HG03460 (cell line): ENCODE measurements at regions not wholly inside any gene's neighbourhood (a gene's known extent, or its start where the extent isn't known, plus 50 kb on each side); places are given as distances from the start of the nearest gene placed in this dataset.

Source experiments
- ATAC-seq: cut with Tn5 transposase; IDR thresholded peaks from one replicate; pipeline ENCODE4 v1.9.1; 2021; ENCODE audit not compliant: unreplicated experiment

DNA sequence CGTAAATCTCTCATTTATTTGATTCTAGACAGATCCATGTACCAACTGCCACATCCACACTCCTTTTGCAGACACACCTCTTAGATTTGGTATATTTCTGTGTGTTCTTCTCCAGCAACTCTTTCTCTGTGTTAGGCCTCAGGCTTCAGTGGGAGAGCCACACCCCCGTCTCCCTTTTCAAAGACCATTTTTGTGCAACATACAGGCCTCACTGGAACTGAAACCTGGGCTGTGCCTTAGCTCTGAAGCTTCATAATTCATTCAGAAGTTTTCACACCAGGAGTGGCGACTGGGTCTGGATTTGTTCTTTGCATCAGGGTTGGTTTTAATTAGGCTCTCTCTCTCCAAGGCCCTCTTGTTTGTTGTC lies 170.2 kb downstream of the THBS2 start:
- ATAC-seq: no peak

DNA sequence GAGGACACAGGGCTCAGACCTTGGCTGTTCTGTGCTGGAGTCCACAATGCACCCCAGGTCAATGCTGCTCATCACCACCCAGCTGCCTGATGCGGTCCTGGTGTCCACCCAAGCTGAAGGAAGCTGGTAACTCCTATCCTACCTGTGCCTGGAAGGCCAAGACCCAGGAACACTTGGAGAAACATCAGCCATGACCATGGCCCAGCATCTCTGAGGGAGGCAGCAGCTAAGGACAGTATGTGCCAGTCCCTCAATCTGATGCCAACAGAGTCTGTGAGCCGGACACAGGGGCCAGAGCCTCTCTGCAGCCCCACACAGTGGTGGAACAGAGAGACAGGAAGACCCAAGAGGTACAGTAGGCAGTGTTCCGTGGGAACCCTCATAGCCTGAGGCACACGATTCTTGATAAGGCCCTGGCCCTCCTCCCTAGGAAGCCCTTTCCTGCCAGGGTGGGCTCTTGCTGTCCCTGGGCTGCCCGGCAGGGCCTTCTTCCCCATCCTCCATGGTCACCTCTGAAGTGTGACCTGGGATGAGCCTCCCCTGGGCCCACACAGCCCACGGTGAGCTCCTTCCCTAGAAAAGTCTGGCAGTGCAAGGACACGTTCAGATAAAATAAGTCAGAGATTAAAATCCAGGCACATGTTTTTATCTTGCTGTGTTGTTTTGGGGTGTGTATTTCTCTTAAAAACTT lies 170.7 kb downstream of the THBS2 start:
- ATAC-seq: no peak

DNA sequence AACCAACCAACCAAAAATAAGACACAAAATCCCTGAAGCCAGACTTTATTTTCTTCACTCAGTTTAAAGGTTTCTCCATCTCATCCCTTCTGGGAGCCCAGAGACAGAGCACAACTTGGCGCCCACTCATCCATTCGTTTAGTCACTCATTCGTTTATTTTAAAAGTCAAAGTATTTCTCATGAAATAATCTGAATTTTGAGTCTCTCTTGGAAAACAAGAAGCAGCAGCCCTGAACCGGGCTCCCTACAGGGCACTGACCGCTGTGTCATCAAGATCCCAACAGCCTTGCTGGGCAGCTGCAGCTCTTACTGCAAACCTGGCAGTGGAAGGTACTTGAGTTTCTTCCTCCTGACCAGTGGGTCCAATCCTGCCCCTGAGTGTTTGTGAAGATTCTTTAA lies 171.6 kb downstream of the THBS2 start:
- ATAC-seq: no peak

DNA sequence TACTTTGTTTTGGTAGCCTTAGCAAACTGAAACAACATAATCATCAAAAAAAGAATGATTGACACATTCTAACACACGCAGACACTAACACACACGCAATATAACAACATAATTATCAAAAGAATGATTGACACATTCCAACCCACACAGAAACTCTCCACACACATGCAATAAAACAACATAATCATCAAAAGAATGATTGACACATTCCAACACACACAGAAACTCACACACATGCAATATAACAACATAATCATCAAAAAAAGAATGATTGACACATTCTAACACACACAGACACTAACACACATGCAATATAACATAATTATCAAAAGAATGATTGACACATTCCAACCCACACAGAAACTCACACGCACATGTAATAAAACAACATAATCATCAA lies 172.4 kb downstream of the THBS2 start:
- ATAC-seq: no peak

DNA sequence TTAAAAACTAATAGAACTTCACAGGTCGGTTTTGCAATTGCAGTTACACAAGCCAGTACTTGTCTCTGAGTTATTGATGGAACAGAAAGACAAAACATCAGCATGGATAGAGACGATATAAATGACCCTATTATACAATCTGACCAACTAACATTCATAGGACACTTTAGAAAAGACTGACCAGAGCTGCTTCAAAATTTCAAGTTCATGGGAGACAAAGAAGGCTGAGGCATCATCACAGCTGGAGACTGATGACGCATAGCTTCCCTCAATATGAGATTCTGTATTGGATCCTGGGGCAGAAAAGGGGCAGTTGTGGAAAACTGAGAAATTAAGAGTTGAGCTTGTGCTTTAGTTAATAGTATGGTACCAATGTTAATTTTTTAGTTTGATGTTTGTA lies 174.0 kb downstream of the THBS2 start:
- ATAC-seq: no peak

DNA sequence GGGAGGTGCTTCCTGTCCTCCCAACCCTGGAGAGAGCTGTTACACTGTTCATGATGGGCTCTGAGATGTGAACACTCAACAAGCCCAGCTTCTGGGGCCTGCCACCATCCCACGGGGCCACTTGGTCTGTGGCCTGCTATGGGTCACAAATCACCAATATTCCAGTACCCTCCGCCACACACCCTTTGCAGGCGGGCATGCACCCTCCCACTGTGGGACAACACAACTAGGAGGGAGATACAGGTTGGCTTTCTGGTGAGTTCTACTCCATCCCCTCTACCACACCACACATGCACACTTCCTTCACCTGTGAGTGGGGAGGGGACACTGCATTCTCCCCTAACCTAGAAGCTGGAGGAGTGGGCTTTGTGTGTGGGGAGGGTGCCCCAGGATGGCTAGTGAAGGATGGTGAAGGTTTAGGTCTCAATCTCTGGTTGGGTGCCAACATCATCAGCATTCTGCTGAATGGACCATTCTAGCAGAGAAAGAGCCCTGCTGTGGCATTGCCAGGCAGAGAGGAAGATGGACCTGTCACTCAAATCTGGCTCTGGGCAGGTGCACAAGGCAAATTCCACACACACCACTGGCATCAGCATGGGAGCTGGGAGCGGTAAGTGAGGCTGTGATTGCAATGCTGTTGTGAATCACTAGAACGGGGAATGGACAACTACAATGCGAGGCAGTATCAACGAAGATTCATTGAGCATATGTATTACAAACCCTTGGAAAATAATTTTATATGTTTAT lies 175.1 kb downstream of the THBS2 start:
- no peak for ATAC-seq

DNA sequence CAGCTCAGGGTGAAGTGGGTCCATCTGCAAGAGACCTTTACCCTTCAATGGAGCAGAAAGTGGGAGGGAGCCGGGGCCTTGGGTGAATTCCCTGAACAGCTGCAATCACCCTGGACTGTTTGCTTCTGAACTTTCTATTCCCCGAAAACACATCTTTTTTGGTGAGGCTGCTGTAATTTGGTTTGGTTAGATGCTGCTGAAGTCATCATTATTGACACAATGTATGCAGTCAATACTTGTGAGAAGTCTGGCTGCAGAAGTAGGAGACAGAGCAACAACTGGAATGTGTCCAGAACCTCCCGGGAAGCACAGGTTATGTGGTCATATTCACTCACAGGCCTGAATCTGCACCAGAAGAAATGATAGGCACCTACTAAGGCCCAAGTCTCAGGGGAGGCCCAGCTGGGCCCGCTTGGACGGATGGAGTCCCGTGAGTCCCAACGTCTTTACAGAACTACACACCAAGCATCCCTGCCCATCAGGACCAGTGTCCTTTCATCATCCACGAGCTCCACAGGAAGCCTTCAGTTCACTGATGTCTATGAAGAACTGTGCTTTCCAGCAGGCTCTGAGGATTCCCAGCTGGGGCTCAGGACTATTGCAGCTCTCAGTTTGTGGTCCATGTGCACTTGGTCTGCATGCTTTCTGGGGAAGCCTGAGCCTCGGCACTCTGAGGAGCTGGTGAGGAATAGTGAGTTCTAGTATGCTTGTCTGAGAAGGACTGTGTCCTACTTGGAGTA lies 177.6 kb downstream of the THBS2 start:
- no peak for ATAC-seq

DNA sequence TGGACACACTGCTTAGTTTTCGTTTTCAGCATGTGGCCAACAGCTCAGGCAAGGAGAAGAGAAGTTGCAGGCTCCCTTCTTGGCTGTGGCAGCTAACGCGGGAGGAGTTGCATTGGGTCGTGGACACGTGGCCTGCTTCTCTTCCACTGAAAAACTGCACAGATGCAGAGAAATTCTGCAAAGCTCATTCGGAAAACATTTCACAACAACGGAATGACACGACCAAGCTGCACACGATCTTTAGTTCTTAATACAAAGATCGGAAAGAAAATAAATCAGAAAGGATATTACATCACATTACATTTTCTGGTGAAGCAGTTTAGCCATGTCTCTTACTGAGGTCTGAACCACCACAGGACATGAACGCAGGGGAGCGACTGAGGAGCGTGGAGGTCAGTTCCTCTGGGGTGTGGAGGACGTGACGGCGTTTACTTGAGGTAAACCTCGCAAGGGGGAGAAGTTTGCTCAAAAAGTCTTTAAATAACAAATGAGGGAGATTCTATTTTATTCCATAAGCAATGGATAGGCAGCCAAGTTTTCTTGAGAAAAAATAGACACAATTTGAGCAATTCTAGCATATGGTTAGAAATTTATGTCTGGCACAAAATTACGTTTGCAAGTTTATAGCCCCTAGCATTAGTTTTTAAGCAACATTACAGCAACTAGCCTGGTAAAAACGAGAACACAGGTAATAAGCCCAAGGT lies 178.3 kb downstream of the THBS2 start:
- no peak for ATAC-seq

DNA sequence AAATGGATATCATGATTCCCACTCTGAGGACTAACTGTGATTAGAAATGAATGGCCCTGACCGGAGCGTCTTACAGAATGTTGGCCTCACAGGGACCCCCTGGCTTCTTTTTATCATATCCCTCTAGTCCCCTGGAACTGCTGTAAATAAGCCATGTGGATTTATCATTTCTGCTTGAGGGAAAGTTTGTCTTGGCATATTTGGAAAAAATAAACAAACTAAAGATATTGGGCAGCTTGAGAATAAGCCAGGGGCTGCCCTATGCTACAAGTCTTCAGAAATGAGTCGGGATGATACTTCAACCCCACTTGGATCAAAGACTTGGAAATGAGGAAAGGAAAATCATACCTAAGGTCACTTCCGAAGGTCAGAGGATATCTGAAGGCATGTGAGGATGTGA lies 179.1 kb downstream of the THBS2 start:
- ATAC-seq: no peak

DNA sequence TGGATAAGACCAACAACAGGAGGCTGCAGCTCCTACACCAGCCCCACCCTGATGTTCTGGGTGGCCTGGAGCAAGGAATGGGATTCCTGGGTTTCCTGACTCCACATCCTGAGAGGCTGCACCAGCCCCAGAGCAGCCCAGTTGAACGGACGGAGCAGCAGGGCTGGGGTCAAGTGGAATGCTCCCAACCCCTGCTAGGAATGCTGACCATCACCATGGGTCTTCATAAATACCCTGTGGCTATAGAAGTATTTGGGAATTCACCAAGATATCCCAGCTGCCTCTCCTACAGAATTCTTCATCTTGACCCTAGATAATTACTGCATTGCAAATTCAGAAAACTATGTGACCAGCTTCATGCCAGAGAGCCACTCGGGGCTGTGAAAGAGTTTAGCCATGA lies 180.3 kb downstream of the THBS2 start:
- ATAC-seq: no peak

DNA sequence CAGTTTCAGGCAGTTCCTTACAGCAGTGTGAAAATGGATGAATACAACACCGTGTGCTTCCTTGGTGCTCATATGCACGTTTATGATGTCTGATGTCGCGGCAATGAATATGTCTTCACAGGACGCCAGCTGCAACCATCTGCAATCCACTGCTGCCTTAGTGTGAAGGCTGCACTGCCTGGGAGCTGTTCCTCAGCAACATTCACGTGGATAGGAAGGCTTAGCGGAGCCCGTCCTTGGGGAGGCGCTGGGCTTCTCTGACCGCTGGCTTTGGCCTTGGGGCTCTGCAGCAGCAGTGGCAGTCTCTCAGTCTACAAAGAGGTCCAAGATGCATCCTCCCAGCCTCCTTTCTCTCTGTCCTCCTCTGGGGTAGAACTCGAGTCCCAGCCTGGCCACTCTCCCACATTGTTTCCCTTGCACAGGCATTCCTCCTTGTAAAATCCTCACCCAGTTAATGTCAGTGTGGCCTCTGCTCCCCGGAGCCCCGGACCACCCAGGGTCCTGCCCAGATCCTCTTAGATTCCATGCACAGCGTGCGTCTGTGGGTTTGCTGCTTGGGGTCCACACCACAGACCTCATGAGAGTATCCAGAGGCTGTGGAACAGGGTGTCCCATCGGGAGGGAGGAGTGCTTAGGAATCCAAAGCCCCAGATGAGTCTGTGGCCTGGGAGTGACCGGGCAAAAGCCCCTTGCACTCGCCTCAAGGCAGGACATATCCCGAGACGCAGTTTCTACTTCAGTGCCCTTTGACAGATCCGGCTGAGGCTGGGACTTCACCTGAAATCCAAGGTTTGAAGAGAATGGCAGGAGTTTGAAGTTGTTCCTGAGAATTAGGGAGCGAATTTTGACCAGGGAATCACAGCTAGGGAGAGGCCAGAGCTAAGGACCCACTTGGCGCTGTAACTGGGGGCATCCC lies 181.3 kb downstream of the THBS2 start:
- no peak for ATAC-seq

DNA sequence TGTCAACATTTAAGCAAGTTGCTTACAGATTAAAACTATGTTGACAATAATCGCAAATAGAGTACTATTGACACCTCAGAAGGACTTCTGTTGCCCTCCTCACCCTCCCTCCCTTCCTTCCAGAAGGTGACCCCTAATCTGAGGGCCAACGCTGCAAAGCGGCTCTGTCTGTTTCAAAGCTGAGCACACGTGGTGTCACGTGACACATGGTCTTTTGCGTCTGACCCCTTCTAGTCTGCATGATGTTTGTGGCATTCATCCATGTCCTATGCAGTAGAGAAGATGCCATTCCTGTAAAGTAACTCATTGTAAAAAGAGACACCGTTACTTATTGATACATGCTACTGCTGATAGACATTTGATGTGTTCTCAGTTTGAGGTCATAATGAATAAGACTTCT lies 182.3 kb downstream of the THBS2 start:
- no peak for ATAC-seq

DNA sequence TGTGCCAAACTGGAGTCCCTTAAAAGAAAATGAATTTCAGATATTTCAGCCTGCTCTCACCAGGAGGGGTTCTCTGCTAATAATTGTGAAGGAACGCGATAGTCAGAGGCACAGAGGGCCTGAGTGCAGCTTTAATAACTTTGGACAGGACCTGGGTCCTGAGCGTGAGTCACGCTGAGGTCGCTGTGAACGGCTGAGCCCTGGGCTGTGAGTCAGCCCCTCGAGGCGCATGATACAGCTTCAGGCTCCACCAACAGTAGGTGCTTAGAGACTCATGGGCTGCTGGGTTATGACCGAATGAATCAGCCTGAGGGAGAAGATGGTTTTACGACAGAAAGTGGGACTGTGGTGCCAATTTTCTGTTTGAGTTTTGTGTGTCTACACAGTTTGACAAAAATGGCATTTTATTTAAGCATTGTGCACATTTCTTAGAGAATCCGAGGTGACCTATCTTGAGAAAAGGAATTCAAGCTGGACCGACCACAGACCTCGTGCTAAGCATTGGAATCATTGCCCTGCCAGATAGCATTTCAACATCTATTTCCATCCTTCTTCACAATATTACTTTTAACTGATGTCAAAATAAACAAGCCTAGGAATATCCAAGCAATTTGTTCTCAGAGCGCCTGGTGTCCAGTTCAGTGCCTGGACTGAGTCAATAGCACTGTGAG lies 183.0 kb downstream of the THBS2 start:
- no peak for ATAC-seq

DNA sequence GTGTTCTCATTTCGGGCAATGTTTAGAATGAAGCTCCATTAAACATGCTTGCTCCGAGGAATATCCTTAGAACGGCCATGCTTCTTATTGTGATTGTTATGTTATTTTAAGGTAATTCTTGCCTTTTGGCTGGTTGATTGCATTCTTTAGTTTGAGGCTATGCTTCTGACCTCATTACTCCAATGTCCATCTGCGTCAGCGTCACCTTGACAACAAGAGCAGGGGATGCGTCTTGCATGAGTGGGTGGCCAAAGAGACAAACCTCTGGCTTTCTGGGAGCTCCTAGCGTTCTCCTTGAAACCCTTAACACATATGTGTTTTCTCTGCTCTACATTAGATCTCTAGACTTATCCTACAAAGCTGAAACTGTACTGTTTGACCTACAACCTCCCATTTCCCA lies 184.3 kb downstream of the THBS2 start:
- no peak for ATAC-seq

DNA sequence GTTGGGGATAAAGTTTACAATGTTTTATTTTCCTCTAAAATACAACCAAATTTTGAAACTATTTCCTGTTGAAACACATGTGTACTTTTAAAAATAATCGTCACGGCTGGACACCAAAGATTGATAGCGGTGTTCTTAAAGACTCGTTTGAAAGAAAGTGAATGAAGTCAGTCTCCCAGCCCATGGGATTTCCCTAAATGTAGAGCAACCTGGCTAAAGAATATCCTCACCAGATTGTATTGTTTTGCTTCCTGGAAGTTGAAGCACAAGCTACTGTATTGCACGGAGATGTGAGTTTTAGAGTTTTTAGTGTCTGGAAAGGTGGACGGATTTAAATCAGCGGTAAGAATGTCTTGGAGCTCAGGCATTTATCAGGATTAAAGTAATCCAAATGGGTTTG lies 189.5 kb downstream of the THBS2 start:
- no peak for ATAC-seq

DNA sequence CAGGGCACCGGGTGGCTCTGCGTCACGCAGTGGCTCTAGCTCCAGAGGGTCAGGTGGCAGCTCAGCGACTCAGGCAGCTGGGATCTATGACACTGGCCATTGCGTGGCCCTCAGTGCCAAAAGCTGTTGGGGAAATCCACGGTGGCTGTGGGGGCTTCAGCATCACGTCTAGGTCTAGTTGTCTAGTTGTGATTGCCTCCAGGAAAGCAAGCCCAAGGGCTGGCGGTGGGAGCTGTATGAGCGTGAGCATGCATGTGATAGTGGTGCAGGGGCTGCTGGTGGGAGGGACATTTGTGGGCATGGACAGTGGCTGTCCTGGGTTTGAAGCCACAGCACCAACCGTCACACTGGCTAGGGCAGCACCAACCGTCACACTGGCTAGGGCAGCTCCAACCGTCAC lies 191.4 kb downstream of the THBS2 start:
- no peak for ATAC-seq

DNA sequence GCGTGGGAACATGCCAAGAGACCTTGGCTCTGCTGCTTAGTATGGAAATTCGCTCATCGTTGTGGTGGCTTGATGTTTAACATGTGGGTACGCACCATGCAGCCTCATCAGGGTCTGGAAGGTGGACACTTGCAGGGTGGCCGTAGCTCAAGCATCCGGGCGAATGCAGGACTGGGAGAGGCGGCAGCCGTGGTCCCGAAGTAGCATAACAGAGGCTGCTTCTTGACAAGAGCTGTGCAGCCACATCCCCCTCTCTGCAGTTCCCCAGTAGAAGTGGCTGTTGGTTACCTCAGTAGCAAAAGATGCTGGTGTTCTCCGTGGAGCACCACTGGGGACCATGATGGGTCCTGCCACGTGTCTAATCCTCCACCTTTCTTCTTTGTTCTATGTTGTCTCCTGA lies 195.0 kb downstream of the THBS2 start:
- no peak for ATAC-seq

DNA sequence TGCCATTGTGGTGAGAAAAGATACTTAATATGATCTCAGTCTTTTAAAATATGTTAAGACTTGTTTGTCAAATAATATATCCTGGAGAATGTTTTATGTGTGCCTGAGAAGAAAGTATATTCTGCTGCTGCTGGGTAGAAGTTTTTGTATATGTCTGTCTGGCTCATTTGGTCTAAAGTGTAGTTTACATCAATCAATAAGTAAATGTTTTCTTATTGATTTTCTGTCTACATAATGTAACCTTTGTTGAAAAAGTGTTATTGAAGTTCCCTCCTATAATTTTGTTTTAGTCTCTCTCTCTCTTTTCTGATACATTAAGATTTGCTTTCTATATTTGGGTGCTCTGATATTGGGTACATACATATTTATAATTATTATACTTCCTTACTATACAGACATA lies 201.2 kb downstream of the THBS2 start:
- ATAC-seq: no peak

DNA sequence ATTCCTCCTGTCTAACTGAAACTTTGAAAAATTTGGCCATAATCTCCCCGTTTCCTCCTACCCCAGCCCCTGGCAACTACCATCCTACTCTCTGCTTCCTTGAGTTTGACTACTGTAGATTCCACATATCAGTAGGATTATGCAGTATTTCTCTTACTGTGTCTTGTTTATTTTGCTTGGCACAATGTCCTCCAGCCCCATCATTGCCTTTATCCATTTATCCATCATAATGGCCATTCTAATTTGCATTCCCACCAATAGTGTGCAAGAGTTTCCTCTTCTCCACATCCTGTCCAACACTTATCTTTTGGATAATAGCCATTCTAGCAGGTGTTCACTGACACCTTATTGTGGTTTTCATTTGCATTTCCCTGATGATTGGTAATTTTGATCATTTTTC lies 202.3 kb downstream of the THBS2 start:
- ATAC-seq: no peak

DNA sequence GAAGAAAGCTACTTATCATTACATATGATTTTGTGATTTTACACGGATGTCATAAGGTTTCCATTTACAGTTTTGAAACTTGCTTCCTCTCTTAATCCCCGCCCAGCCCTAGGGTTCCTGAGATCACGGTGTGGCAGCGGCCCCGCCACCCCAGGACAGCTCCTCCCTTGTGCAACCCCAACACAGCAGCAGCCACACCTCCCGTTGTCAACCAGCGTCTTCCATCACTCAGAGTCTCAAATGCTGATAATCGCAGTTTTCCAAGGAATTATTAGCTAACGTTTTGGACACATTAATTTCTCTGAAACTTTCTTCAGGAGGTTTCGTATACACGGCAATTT lies 204.8 kb downstream of the THBS2 start:
- ATAC-seq: no peak
